ENCODE measurements at regions not wholly inside any gene's neighbourhood (a gene's known extent, or its start where the extent isn't known, plus 50 kb on each side); places are given as distances from the start of the nearest gene placed in this dataset.

DNA sequence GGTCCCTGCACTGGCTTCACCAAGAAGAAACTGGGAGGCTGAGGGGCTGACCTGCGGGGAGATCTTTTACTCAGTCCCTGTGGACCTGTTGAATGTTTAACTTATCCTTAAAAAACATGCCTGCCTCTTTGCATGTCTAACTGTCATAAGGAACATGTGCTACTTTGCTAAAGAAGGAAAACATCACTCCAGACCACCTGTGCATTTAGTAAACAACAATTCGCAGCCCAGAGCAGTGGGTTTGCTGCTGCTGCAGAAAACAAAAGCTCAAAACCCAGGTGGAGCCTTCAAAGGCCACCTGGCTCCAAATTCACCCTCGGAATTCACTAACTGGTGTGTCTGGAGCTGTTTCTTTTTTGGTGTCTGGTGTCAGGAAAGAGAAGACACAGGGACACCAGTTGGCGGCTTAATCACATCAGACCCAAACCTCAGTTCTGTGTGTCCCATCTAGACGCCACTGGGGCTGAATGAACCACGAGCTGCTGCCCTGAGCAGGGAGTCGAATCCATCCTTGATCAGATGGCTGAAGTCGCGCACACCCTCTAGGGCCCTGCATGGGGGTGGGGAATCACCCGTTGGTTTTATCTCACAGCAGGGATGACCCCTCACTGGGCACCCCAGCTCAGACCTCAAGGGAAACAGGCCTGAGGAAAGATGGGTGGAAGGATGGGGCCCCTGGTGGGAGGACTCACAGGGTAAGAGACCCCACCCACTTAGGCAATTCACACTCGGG, 344.3 kb downstream of the PREX1 start:
- in situ Hi-C loops (cut with MboI; ENCODE audit: low sequenced_read_pairs, unreplicated experiment): no loop called here
- TF ChIP-seq, protein P1, sequence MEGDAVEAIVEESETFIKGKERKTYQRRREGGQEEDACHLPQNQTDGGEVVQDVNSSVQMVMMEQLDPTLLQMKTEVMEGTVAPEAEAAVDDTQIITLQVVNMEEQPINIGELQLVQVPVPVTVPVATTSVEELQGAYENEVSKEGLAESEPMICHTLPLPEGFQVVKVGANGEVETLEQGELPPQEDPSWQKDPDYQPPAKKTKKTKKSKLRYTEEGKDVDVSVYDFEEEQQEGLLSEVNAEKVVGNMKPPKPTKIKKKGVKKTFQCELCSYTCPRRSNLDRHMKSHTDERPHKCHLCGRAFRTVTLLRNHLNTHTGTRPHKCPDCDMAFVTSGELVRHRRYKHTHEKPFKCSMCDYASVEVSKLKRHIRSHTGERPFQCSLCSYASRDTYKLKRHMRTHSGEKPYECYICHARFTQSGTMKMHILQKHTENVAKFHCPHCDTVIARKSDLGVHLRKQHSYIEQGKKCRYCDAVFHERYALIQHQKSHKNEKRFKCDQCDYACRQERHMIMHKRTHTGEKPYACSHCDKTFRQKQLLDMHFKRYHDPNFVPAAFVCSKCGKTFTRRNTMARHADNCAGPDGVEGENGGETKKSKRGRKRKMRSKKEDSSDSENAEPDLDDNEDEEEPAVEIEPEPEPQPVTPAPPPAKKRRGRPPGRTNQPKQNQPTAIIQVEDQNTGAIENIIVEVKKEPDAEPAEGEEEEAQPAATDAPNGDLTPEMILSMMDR (IDR thresholded peaks at IDR 0.05; ENCODE audit: borderline replicate concordance, control extremely low read depth, extremely low read depth, insufficient read depth, missing control alignments): no peak
- no peak for DNase-seq (ENCODE audit: low spot score)

DNA sequence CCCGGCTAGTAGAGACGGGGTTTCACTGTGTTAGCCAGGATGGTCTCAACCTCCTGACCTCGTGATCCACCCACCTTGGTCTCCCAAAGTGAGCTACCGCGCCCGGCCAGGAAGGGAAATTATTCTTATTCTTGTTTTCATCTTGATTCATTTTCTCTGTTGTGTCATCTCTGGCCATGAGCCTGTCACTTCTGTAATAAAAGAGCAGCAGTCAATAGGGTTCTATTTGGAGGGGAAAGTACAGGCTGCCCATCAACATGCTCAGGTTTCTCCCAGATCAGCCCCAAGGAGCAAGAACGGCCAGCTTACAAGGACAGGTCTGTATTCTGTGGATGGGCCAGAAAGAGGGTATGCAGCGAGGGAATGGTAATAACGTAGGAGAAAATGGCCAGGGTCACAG, 345.0 kb downstream of the PREX1 start:
- TF ChIP-seq, protein P1 (IDR thresholded peaks at IDR 0.05; ENCODE audit: borderline replicate concordance, control extremely low read depth, extremely low read depth, insufficient read depth, missing control alignments): no peak
- DNase-seq (ENCODE audit: low spot score): peak; percentile 51
- in situ Hi-C loops (cut with MboI; ENCODE audit: low sequenced_read_pairs, unreplicated experiment): no loop called here

DNA sequence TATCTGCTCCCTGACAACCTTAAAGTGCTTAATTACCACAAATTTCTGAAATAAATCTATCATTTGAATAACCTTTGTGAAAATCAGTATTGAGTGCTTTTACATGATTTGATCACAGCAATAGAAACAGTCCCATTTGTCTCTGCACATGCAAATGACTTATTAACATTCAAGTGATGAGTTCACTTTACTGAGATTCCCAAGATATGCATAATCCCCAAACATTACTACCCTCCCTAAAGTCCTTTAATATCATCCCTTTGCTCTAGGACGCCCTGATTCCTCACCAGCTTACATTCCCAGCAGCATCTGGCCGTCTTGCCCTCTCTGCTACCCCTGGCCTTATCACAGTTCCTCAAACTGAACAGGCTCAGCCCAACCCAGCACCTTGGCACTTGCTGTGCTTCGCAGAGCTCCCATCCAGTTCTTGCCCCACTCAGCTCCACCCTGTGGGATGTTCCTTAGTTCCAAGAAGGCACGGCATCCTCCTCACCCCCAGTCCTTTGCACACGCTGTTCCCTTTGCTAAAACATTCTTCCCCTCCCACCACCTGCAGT, 347.5 kb downstream of the PREX1 start:
- in situ Hi-C loops (cut with MboI; ENCODE audit: low sequenced_read_pairs, unreplicated experiment): no loop called here
- TF ChIP-seq, protein P1 (IDR thresholded peaks at IDR 0.05; ENCODE audit: borderline replicate concordance, control extremely low read depth, extremely low read depth, insufficient read depth, missing control alignments): no peak
- DNase-seq (ENCODE audit: low spot score): no peak

DNA sequence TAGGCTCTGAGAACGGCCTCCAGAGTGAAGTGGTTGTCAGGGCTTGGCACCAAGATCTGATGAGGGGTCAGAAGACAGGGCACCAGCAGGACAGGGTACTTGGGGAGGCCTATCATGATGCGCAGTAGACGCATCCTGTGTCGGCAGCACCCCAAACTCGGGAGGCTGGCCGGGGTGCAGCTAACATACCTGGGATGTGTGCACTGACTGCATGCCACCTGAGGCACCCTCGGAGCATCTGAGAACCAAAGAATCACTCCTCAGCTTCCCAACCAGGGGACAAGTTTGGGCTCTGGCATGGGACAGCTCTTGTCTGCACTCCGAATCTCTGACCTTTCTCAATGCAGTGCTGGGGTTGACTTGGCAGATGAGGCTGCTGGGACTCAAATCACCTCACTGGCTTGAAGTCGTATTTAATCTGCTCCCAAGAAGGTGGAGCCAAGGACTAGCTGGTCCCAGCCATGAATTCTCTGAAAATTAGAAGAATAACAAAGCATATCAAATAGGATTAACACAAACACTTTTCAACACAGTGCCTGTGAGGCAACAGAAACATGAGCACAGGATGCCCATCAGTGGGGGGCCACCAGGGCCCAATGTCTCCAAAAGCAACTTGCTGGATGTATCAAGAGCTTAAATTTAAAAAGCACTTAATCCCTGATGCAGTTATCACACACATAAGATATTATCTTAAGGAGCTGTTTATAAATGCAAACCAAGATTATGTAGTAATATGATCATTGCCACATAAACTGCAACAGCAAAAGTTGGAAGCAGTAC, 348.8 kb downstream of the PREX1 start:
- TF ChIP-seq, protein P1 (IDR thresholded peaks at IDR 0.05; ENCODE audit: borderline replicate concordance, control extremely low read depth, extremely low read depth, insufficient read depth, missing control alignments): no peak
- no peak for DNase-seq (ENCODE audit: low spot score)
- in situ Hi-C loops (cut with MboI; ENCODE audit: low sequenced_read_pairs, unreplicated experiment): no loop called here

DNA sequence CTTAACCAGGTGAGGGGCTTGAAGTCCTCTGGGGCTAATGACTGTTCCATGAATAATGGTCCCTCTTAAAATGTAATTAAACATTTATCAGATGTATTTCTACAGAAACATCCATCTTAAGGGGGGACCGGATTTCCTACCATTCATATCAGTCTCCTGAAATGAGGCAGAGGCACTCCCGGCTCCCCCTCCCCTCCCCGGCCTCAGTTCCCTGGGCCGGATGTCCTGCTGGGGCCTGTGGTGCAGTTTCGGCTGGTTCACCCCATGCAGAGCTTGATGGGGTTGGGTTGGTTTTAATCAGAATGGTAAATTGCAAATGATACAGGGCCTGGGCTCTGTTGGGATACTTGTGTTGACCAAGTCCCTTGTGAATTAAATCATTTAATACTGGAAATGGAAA, 349.4 kb downstream of the PREX1 start:
- in situ Hi-C loops (cut with MboI; ENCODE audit: low sequenced_read_pairs, unreplicated experiment): no loop called here
- TF ChIP-seq, protein P1 (IDR thresholded peaks at IDR 0.05; ENCODE audit: borderline replicate concordance, control extremely low read depth, extremely low read depth, insufficient read depth, missing control alignments): no peak
- peak; percentile 63 for DNase-seq (ENCODE audit: low spot score)

DNA sequence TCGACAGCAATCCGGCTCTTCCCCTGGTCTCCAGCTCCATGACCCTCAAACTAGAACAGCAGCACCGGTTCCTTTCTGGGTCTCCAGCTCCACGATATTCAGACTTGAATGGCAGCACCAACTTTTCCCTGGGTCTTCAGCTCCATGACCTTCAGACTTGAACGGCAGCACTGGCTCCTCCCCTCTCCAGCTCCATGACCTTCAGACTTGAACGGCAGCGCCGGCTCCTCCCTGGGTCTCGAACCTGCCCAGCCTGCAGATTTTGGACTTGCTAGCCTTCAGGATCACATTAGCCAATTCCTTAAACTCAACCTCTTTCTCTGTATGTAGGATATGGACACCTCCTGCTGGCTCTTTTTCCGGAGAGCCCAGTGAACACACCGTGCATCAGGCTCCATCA, 350.9 kb downstream of the PREX1 start:
- in situ Hi-C loops (cut with MboI; ENCODE audit: low sequenced_read_pairs, unreplicated experiment): no loop called here
- no peak for DNase-seq (ENCODE audit: low spot score)
- TF ChIP-seq, protein P1 (IDR thresholded peaks at IDR 0.05; ENCODE audit: borderline replicate concordance, control extremely low read depth, extremely low read depth, insufficient read depth, missing control alignments): no peak
